HG03135 (cell line): ENCODE measurements at regions not wholly inside any gene's neighbourhood (a gene's known extent, or its start where the extent isn't known, plus 50 kb on each side); places are given as distances from the start of the nearest gene placed in this dataset.

Source experiments
- ATAC-seq: cut with Tn5 transposase; IDR thresholded peaks from one replicate; pipeline ENCODE4 v1.9.1; 2021; ENCODE audit warnings: mild to moderate bottlenecking, moderate library complexity; ENCODE audit not compliant: unreplicated experiment

- ATAC-seq, result no peak
Measured at GRCh38 chr3:181855825-181856224, 144.1 kb downstream of the SOX2 start.

- ATAC-seq, result no peak
Measured at GRCh38 chr3:181859518-181859917, 147.8 kb downstream of the SOX2 start.

GRCh38 chr3:181860235-181860634 lies 148.5 kb downstream of the SOX2 start:
- ATAC-seq, result no peak

DNA sequence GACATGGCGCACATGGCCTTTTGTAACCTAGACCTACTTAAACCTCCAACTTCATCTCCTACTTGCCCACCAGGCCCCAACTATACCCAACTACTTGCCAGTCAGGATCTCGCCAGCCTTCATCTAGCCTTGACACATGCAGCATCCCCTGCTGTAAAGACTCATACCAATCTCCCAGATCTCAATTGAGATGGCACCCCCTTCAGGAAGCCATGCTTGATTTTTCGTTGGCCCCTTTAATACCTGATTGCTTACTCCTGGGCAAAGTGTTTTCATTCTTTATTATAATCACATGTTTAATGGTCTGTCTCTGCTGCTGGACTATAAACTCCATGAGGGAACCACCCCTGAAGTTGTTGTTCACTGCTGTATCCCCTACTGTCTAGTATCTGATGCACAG lies 150.8 kb downstream of the SOX2 start:
- no peak for ATAC-seq

DNA sequence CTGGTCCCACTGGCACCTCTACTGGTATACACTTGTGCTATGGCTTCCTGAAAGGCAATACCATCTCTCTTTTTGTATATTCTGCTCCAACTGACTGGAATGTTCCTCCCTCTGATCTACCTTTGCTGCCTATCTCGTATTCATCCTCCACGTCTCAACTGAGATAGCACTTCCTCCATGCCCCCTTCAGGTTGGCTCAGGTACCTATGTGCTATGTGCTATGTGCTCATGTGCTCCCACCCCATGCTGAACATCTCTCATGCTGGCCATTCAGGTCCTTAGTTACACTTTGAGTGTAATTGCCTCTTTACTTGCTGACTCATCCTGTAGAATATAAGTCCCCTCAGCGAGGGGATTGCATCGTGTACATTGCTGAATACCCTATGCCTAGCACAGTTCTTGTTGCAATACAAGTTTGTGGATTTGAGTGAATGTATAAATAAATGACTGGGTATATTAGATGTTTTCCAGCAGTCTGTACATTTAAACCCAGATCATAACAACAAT lies 156.9 kb downstream of the SOX2 start:
- no peak for ATAC-seq

DNA sequence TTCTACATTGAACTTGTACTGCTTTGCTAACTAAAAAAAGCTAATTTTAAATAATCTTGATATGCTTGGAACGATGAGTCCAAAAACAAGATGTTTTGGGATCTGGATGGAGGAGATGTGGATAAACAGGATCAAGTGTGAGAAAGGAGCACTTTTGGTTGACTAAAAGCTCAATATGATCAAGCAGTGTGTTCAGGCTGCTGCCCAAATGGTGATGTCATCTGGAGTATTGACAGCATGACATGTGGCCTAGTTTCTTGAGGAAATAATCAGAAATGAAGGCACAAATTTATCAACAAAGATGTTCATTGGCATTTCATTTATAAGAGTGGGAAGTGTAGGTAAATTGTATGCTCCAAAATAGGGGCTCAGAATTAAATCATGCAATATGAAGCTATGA lies 161.2 kb downstream of the SOX2 start:
- ATAC-seq, result no peak

- no peak for ATAC-seq
Measured at GRCh38 chr3:181879926-181880325, 168.2 kb downstream of the SOX2 start.

GRCh38 chr3:181880331-181880730 lies 168.6 kb downstream of the SOX2 start:
- no peak for ATAC-seq

DNA sequence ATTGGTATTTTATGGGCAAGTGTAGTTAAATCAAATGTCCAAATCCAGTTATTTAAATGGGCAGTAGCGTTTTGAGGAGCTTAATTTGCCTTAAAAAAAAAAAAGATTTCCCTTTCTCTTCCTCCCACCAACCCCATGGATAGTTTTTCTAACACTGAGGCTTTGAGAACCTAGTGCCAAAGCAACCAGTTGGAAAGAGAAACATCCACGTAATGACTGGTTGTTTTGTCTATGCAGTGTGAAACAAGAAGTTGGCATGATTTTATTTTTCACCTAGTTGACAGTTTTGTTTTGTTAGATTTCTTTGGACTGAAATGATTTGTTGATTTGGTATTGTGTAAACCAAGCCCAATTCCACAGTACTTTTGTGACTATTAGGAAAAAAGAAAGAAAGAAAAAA lies 170.0 kb downstream of the SOX2 start:
- ATAC-seq, result no peak

- no peak for ATAC-seq
Measured at GRCh38 chr3:181885868-181886630, 174.3 kb downstream of the SOX2 start.

DNA sequence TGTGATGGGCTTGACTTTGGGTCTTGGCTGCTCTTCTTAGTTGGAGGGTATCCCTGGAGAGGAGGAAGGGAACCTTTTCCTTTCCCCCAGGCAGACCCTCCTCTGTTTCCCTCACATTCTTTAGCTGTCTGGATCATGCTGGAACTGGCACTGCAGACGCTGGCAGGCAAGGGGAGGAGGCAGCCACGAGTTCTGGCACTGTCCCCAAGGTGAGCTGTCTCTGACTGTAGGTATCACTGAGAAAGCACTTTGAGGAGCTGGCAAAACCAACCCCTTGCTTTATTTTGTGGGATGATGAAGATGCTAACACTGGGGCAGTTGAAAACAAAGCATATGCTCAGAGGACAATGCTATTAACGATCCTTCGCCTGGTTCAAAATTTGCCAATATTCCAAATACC lies 175.0 kb downstream of the SOX2 start:
- no peak for ATAC-seq

GRCh38 chr3:181887685-181888084 lies 176.0 kb downstream of the SOX2 start:
- no peak for ATAC-seq

- ATAC-seq, result no peak
Measured at GRCh38 chr3:181888234-181888633, 176.5 kb downstream of the SOX2 start.

- ATAC-seq, result no peak
Measured at GRCh38 chr3:181892848-181893247, 181.1 kb downstream of the SOX2 start.

DNA sequence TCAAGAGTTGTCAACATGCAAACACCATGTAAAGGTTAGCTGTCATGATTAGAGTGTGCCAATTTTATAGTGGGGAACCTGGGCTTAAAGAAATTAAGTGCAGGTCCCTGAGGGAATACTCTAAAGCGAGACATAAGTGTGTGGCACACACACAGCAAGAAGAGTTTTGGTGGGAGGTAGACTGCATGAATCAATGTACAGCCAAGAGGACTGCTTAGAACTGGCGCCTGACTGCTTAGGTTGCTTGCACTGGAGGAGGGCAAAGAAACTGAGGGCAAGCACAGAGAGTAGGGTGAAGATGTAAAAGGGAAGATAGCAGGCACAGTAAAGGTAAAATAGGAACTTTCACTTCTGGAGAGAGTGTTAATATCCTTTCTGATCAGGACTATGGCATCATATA lies 184.9 kb downstream of the SOX2 start:
- no peak for ATAC-seq

DNA sequence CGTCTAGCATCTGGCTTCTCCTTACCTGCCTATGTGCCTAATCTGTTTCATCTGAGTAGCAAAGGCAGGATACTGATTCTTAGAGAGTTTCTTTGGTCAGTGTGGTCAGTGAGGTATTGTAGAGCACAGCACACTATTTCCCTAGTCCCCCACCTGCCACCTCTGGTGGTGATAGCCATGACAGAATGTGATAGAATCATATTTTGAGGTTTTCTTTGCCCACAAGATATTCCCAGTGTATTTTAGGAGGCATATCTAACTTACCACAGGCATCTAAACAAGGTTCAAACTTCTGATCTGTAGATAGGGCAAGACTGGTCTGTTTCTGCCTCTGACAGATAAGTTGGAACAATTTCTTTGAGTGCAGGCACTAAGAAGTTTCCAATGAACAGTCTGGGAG lies 188.0 kb downstream of the SOX2 start:
- no peak for ATAC-seq

- no peak for ATAC-seq
Measured at GRCh38 chr3:181901626-181902025, 189.9 kb downstream of the SOX2 start.

DNA sequence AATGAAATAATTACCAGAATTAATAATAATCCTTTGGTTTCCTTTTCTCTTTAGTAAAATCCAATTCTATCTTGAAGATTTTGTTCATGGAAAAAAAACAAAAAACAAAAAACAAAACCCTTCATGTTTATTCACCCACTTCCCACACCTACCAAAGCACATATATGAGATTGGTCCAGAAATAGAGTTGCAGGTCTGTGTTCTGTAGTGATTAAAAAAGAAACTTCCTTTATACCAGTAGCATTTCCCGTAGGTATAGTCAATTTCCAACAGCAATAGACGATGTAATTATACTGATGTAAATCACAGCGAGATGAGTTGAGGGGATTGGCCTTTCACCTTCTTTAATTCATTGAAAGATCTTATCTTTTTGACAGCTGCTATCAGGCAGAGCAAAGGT lies 194.6 kb downstream of the SOX2 start:
- ATAC-seq, result no peak

DNA sequence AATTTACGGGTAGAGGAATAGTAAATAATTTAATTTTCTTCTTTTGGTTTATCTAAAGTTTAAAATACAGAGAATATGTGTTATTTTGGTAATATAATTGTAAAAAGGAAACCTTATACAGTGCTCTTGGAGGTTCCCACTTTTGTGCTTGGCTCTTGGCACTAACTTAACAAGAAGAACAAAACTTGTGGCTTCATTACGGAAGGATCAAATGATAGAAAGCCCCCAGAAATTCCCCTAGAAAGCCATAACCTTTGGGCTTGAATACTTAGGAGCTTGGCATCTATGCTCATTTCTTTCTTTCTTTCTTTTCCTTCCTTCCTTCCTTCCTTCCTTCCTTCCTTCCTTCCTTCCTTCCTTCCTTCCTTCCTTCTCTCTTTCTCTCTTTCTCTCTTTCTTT lies 197.5 kb downstream of the SOX2 start:
- ATAC-seq, result no peak

- ATAC-seq, result no peak
Measured at GRCh38 chr3:181912384-181912783, 200.7 kb downstream of the SOX2 start.

- ATAC-seq, result no peak
Measured at GRCh38 chr3:181913254-181913653, 201.5 kb downstream of the SOX2 start.

GRCh38 chr3:181915551-181915950 lies 203.8 kb downstream of the SOX2 start:
- no peak for ATAC-seq

DNA sequence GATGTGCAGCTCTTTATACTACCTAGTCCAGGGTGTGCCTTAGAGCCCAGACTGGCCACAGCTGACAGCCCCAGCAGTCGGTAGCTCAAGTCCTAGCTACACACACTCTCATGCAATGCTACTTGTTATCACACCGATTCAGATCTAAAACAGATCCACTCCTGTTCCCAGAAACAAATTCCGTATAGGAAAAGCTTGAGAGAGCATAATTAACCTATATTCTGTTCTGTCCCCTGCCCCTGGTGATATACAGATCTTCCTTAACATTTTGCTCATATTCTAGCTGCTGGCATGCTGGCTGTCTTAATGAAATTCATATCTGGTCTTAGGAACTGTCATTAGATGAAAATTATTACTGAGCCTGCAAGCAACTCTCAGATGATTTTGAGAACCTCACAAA lies 204.3 kb downstream of the SOX2 start:
- no peak for ATAC-seq
